OCI-LY1 (cell line): ENCODE measurements at regions not wholly inside any gene's neighbourhood (a gene's known extent, or its start where the extent isn't known, plus 50 kb on each side); places are given as distances from the start of the nearest gene placed in this dataset.

Source experiments
- CTCF ChIP-seq: fragments of 200-600 bp; sonication (generic), shearing (Covaris generic); IDR thresholded peaks from 2 replicates; pipeline ENCODE4 v1.5.1; 2017; ENCODE audit warnings: mild to moderate bottlenecking, antibody characterized with exemption, low read length, moderate library complexity, mixed read lengths
- EZH2 ChIP-seq: fragments of 200-600 bp; sonication (generic), shearing (Covaris generic); IDR thresholded peaks from 2 replicates; pipeline ENCODE4 v1.8.0; 2017; ENCODE audit warnings: borderline replicate concordance, mixed run types, mild to moderate bottlenecking, antibody characterized with exemption, low read length, moderate library complexity, mixed read lengths

- no peak for TF ChIP-seq CTCF
- TF ChIP-seq EZH2 = no peak
These were observed 69.7 kb upstream of the ZNF804B start for GRCh38 chr7:88689821-88690220.
